SK-N-SH treated with all-trans-retinoic acid at 6 μM for 48 hours (cell line): ENCODE measurements at regions not wholly inside any gene's neighbourhood (a gene's known extent, or its start where the extent isn't known, plus 50 kb on each side); places are given as distances from the start of the nearest gene placed in this dataset.

Experiments
- ARNTL ChIP-seq: fragments of 450-650 bp; formaldehyde crosslinking; IDR thresholded peaks from 2 replicates; pipeline ENCODE4 v1.5.0; 2020; ENCODE audit warnings: low read depth, mild to moderate bottlenecking, moderate library complexity, borderline replicate concordance
- ESRRG ChIP-seq: fragments of 250-450 bp; sonication (Bioruptor Pico); IDR thresholded peaks from 2 replicates; pipeline ENCODE4 v1.6.1; 2021; ENCODE audit warnings: mild to moderate bottlenecking
- ISL1 ChIP-seq: fragments of 250-450 bp; sonication (Bioruptor Pico); IDR thresholded peaks from 2 replicates; pipeline ENCODE4 v2.1.2; 2022; ENCODE audit warnings: mild to moderate bottlenecking, moderate library complexity
- OSR1 ChIP-seq: fragments of 250-450 bp; sonication (Bioruptor Pico); IDR thresholded peaks from 2 replicates; pipeline ENCODE4 v1.8.0; 2022; ENCODE audit warnings: moderate library complexity, mild to moderate bottlenecking, inconsistent platforms
- SNAI2 ChIP-seq: fragments of 250-450 bp; sonication (Bioruptor Pico); IDR thresholded peaks from 2 replicates; pipeline ENCODE4 v1.5.0; 2020; ENCODE audit warnings: mild to moderate bottlenecking, moderate library complexity
- TCF4 ChIP-seq: fragments of 250-450 bp; sonication (Bioruptor Pico); IDR thresholded peaks from 2 replicates; pipeline ENCODE4 v1.8.0; 2021; ENCODE audit warnings: mild to moderate bottlenecking, moderate library complexity, borderline replicate concordance
- TOX ChIP-seq: fragments of 250-450 bp; sonication (Bioruptor Pico); IDR thresholded peaks from 2 replicates; pipeline ENCODE4 v1.8.0; 2021; ENCODE audit warnings: mild to moderate bottlenecking, moderate library complexity, borderline replicate concordance
- ZC3H10 ChIP-seq: fragments of 250-450 bp; sonication (Bioruptor Pico); IDR thresholded peaks from 2 replicates; pipeline ENCODE4 v1.5.1; 2021; ENCODE audit warnings: mild to moderate bottlenecking, moderate library complexity
- ZFP3 ChIP-seq: fragments of 250-450 bp; sonication (Bioruptor Pico); IDR thresholded peaks from 2 replicates; pipeline ENCODE4 v1.5.0; 2020; ENCODE audit warnings: mild to moderate bottlenecking, moderate library complexity
- ZFP30 ChIP-seq: fragments of 450-650 bp; formaldehyde crosslinking; IDR thresholded peaks from 2 replicates; pipeline ENCODE4 v1.5.0; 2022; ENCODE audit warnings: mild to moderate bottlenecking, moderate library complexity
- TF ChIP-seq, protein P1 (sequence below): fragments of 250-450 bp; sonication (Bioruptor Pico); IDR thresholded peaks from 2 replicates; pipeline ENCODE4 v1.8.0; 2021; ENCODE audit warnings: low read depth, mild to moderate bottlenecking, moderate library complexity, borderline replicate concordance
- TF ChIP-seq, protein P2 (sequence below): fragments of 250-450 bp; sonication (Bioruptor Pico); IDR thresholded peaks from 2 replicates; pipeline ENCODE4 v1.5.0; 2020; ENCODE audit warnings: mild to moderate bottlenecking, moderate library complexity

DNA sequence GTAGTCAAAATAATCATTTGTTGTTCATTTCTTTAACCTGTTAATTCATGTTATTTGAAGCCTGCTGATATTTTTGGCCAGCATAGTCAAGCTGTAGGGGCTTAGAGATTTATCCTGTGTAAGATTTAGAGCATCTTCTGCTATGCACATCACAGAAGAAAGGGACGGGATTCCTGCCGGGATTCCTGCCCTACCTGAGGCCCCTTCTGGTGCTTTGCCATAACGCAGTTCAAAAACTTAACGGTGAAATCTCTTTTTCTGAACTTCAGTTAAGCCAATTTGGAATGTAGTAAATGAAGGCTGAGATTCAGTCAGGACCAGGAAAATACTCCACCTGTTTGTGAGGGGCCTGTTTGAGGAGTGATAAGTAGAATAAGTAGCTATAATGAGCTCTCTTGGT, 50.7 kb upstream of the TMEM260 start:
- TF ChIP-seq TCF4 (CRISPR knock-in tag) (no peak), ZC3H10 (CRISPR knock-in tag) (no peak), TOX (CRISPR knock-in tag) (no peak), ZFP30 (no peak), SNAI2 (CRISPR knock-in tag) (no peak), ARNTL (CRISPR knock-in tag) (no peak), ZFP3 (CRISPR knock-in tag) (no peak), OSR1 (no peak), ISL1 (CRISPR knock-in tag) (no peak), ESRRG (CRISPR knock-in tag) (no peak)
- TF ChIP-seq, protein P1, sequence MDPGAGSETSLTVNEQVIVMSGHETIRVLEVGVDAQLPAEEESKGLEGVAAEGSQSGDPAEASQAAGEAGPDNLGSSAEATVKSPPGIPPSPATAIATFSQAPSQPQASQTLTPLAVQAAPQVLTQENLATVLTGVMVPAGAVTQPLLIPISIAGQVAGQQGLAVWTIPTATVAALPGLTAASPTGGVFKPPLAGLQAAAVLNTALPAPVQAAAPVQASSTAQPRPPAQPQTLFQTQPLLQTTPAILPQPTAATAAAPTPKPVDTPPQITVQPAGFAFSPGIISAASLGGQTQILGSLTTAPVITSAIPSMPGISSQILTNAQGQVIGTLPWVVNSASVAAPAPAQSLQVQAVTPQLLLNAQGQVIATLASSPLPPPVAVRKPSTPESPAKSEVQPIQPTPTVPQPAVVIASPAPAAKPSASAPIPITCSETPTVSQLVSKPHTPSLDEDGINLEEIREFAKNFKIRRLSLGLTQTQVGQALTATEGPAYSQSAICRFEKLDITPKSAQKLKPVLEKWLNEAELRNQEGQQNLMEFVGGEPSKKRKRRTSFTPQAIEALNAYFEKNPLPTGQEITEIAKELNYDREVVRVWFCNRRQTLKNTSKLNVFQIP (CRISPR knock-in tag): no peak
- TF ChIP-seq, protein P2, sequence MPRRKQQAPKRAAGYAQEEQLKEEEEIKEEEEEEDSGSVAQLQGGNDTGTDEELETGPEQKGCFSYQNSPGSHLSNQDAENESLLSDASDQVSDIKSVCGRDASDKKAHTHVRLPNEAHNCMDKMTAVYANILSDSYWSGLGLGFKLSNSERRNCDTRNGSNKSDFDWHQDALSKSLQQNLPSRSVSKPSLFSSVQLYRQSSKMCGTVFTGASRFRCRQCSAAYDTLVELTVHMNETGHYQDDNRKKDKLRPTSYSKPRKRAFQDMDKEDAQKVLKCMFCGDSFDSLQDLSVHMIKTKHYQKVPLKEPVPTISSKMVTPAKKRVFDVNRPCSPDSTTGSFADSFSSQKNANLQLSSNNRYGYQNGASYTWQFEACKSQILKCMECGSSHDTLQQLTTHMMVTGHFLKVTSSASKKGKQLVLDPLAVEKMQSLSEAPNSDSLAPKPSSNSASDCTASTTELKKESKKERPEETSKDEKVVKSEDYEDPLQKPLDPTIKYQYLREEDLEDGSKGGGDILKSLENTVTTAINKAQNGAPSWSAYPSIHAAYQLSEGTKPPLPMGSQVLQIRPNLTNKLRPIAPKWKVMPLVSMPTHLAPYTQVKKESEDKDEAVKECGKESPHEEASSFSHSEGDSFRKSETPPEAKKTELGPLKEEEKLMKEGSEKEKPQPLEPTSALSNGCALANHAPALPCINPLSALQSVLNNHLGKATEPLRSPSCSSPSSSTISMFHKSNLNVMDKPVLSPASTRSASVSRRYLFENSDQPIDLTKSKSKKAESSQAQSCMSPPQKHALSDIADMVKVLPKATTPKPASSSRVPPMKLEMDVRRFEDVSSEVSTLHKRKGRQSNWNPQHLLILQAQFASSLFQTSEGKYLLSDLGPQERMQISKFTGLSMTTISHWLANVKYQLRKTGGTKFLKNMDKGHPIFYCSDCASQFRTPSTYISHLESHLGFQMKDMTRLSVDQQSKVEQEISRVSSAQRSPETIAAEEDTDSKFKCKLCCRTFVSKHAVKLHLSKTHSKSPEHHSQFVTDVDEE (CRISPR knock-in tag): no peak
